ENCODE measurements at regions not wholly inside any gene's neighbourhood (a gene's known extent, or its start where the extent isn't known, plus 50 kb on each side); places are given as distances from the start of the nearest gene placed in this dataset.

DNA sequence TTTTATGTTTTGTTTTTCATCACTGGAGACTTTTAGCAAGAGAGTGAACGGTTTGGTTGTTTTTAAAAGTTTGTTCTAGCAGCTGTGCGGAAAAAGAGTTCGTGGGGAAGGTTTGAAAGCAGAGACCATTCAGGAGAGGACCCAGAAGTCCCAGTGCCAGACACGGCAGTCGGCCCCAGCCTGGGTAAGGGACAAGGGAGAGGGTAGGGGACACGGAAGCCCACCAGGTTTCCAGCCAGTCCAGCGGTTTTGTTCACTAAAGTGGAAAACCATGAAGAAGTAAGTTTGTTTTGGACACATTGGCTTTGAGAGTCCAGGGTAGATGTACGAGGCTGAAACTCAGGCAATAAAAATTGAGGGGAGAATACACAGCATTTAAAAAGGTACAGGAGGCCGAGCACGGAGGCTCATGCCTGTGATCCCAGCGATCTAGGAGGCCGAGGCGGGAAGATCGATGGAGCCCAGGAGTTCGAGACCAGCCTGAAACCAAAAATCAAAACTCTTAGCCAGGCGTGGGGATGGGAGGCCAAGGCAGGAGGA is 56.8 kb upstream of the RPH3AL start:
- TF ChIP-seq, protein P1, sequence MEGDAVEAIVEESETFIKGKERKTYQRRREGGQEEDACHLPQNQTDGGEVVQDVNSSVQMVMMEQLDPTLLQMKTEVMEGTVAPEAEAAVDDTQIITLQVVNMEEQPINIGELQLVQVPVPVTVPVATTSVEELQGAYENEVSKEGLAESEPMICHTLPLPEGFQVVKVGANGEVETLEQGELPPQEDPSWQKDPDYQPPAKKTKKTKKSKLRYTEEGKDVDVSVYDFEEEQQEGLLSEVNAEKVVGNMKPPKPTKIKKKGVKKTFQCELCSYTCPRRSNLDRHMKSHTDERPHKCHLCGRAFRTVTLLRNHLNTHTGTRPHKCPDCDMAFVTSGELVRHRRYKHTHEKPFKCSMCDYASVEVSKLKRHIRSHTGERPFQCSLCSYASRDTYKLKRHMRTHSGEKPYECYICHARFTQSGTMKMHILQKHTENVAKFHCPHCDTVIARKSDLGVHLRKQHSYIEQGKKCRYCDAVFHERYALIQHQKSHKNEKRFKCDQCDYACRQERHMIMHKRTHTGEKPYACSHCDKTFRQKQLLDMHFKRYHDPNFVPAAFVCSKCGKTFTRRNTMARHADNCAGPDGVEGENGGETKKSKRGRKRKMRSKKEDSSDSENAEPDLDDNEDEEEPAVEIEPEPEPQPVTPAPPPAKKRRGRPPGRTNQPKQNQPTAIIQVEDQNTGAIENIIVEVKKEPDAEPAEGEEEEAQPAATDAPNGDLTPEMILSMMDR (conservative IDR thresholded peaks at IDR 0.05; ENCODE audit: low read depth, low read length), result no peak
- TF ChIP-seq EZH2 (IDR thresholded peaks at IDR 0.05; ENCODE audit: borderline replicate concordance, low read depth, low read length, poor library complexity, severe bottlenecking), result no peak
